ENCODE measurements at regions not wholly inside any gene's neighbourhood (a gene's known extent, or its start where the extent isn't known, plus 50 kb on each side); places are given as distances from the start of the nearest gene placed in this dataset.

- no peak overlapping the region for H3K9ac ChIP-seq (ENCODE audit: insufficient read depth, low read depth, low read length)
- intact Hi-C loops (cut with micrococcal nuclease; ENCODE audit: unreplicated experiment) (no loop called here), in situ Hi-C loops (cut with HindIII; ENCODE audit: extremely low pct_ligation_motif_present, low pct_unique_long_range_greater_than_20kb) (no loop called here)
- DNase-seq (ENCODE audit: low spot score): no peak
- WGBS (ENCODE audit: low lambda C conversion rate): 0% methylated on average over 1 of the region's 2 CpGs
- no peak overlapping the region for H3K4me3 ChIP-seq (replicated peaks in 1 of 3; ENCODE audit: insufficient read depth in 1 of 3, low read depth in 2 of 3, low read length in 3 of 3)
- no peak overlapping the region for H2AFZ ChIP-seq (ENCODE audit: low read length)
- H3K9me3 ChIP-seq (ENCODE audit: low read length): no peaks in the 10 kb centered on the region
- POLR2A ChIA-PET: no interaction called here
- H3K4me1 ChIP-seq (ENCODE audit: insufficient read depth, low read length): no peaks in the 10 kb centered on the region
- no peak for ATAC-seq
- no TSS peak for BruUV-seq (replicated peaks)
- H4K20me1 ChIP-seq (ENCODE audit: insufficient read depth, low read length): no peaks in the 10 kb centered on the region
- H3K36me3 ChIP-seq (replicated peaks in 1 of 2; ENCODE audit: control insufficient read depth in 1 of 2, insufficient read depth in 2 of 2, low read length in 2 of 2): no peaks in the 10 kb centered on the region
- H3K4me2 ChIP-seq (ENCODE audit: low read depth, low read length): no peak overlapping the region
- CTCF ChIA-PET (ENCODE audit: low intra/inter-chr PET ratio, low total read pairs): no interaction called here
- no peak overlapping the region for H3K27ac ChIP-seq (ENCODE audit: extremely low read length, insufficient read depth, low read length)
- no peaks in the 10 kb centered on the region for H3K79me2 ChIP-seq (ENCODE audit: insufficient read depth, low read length)
- no peak for FAIRE-seq
- H3K27me3 ChIP-seq (ENCODE audit: control insufficient read depth in 1 of 2, insufficient read depth in 2 of 2, low read length in 2 of 2): peaks cover 10 to 63% of the 10 kb centered on the region in 2 experiments
- TF ChIP-seq JUN (CRISPR knock-in tag; IDR thresholded peaks at IDR 0.05) (no peak), ARNT2 (CRISPR knock-in tag; IDR thresholded peaks at IDR 0.05; ENCODE audit: low read depth) (no peak), HDAC6 (IDR thresholded peaks at IDR 0.05; ENCODE audit: low read depth, low read length) (no peak), MYNN (CRISPR knock-in tag; IDR thresholded peaks at IDR 0.05; ENCODE audit: low read depth) (no peak), PPARG (CRISPR knock-in tag; conservative IDR thresholded peaks at IDR 0.05) (no peak), FLYWCH1 (CRISPR knock-in tag; IDR thresholded peaks at IDR 0.05) (no peak), ZBTB20 (CRISPR knock-in tag; IDR thresholded peaks at IDR 0.05; ENCODE audit: borderline replicate concordance, low read depth) (no peak), PRDM15 (CRISPR knock-in tag; IDR thresholded peaks at IDR 0.05) (no peak), ZNF512B (CRISPR knock-in tag; IDR thresholded peaks at IDR 0.05; ENCODE audit: borderline replicate concordance) (no peak), ZHX2 (IDR thresholded peaks at IDR 0.05; ENCODE audit: low read depth) (no peak), ZHX2 (CRISPR knock-in tag; IDR thresholded peaks at IDR 0.05; ENCODE audit: borderline replicate concordance) (no peak), ZNF354B (CRISPR knock-in tag; IDR thresholded peaks at IDR 0.05) (no peak)
Observed at GRCh38 chr7:128163473-128163872, 77.6 kb upstream of the LEP start.
